IMR-90 (cell line): ENCODE measurements at regions not wholly inside any gene's neighbourhood (a gene's known extent, or its start where the extent isn't known, plus 50 kb on each side); places are given as distances from the start of the nearest gene placed in this dataset.

Experiments
- ATAC-seq: fragments of 200-7000 bp; cut with Tn5 transposase; 2 replicates; pipeline ENCODE4 v1.9.1; 2020; ENCODE audit warnings: low read depth, mild to moderate bottlenecking, moderate library complexity
- BruUV-seq: library from RNA; stranded (reverse); fragments of 400-500 nt; replicated peaks from 2 replicates; lab custom pipeline; 2021; lab: Mats Ljungman, UMichigan
- CTCF ChIA-PET: fragments of 300-600 bp; formaldehyde crosslinking; extraction: SDS; loops from one replicate; lab custom pipeline; 2021; ENCODE audit warnings: antibody characterized with exemption; lab: Yijun Ruan, JAX
- POLR2A ChIA-PET: fragments of 300-600 bp; sonication (Branson Sonifier 250); formaldehyde crosslinking; loops from one replicate; lab custom pipeline; 2022; ENCODE audit warnings: antibody characterized with exemption; ENCODE audit not compliant: unreplicated experiment; lab: Charles Lee
- DNase-seq: peaks from one replicate; pipeline ENCODE4 v3.0.0; 2013
- H2AFZ ChIP-seq: replicated peaks from 2 replicates; pipeline ENCODE3; 2013; ENCODE audit warnings: low read length, mild to moderate bottlenecking; ENCODE audit not compliant: poor library complexity
- H2AK5ac ChIP-seq: 2 replicates; pipeline ENCODE4 v1.6.1; 2013; ENCODE audit warnings: low read depth, low read length, inconsistent platforms
- H2AK9ac ChIP-seq: replicated peaks from 2 replicates; pipeline ENCODE3; 2013; ENCODE audit warnings: mild to moderate bottlenecking, low read depth, low read length, moderate library complexity; ENCODE audit not compliant: poor library complexity
- H2BK120ac ChIP-seq: 2 replicates; pipeline ENCODE4 v1.6.1; 2013; ENCODE audit warnings: low read depth, low read length, inconsistent platforms
- H2BK15ac ChIP-seq: 3 replicates; pipeline ENCODE4 v1.6.1; 2013; ENCODE audit warnings: low read depth, low read length, inconsistent platforms
- H2BK20ac ChIP-seq: 2 replicates; pipeline ENCODE4 v1.6.1; 2013; ENCODE audit warnings: low read depth, mild to moderate bottlenecking, inconsistent platforms, low read length, moderate library complexity
- H2BK5ac ChIP-seq: 2 replicates; pipeline ENCODE4 v1.6.1; 2013; ENCODE audit warnings: mild to moderate bottlenecking, low read depth, low read length, inconsistent platforms; ENCODE audit not compliant: poor library complexity, severe bottlenecking
- H3K14ac ChIP-seq: replicated peaks from 2 replicates; pipeline ENCODE4 v1.6.1; 2013; ENCODE audit warnings: low read depth, low read length, inconsistent platforms
- H3K18ac ChIP-seq: 2 replicates; pipeline ENCODE4 v1.6.1; 2013; ENCODE audit warnings: low read depth, low read length, control low read depth
- H3K23ac ChIP-seq: 2 replicates; pipeline ENCODE4 v1.6.1; 2013; ENCODE audit warnings: low read depth, low read length, inconsistent platforms
- H3K27ac ChIP-seq: 2 replicates; pipeline ENCODE4 v1.5.1; 2013; ENCODE audit warnings: mild to moderate bottlenecking, control low read depth, low read length; ENCODE audit not compliant: insufficient read depth
- H3K27me3 ChIP-seq: 2 replicates; pipeline ENCODE4 v1.6.1; 2013; ENCODE audit warnings: low read length; ENCODE audit not compliant: control insufficient read depth, insufficient read depth
- H3K36me3 ChIP-seq: 2 replicates; pipeline ENCODE4 v1.6.1; 2013; ENCODE audit warnings: low read length, mixed read lengths; ENCODE audit not compliant: control insufficient read depth, insufficient read depth
- H3K4ac ChIP-seq: 2 replicates; pipeline ENCODE4 v1.6.1; 2013; ENCODE audit warnings: low read depth, low read length, inconsistent platforms
- H3K4me1 ChIP-seq: 2 replicates; pipeline ENCODE4 v1.6.1; 2013; ENCODE audit warnings: low read length, mixed read lengths; ENCODE audit not compliant: control insufficient read depth, insufficient read depth
- H3K4me2 ChIP-seq: 2 replicates; pipeline ENCODE4 v1.6.1; 2013; ENCODE audit warnings: low read depth, mild to moderate bottlenecking, control low read depth, low read length, moderate library complexity
- H3K4me3 ChIP-seq: 2 replicates; pipeline ENCODE4 v1.5.1; 2013; ENCODE audit warnings: low read depth, mild to moderate bottlenecking, control low read depth, low read length, moderate library complexity; ENCODE audit not compliant: insufficient read depth
- H3K56ac ChIP-seq: 2 replicates; pipeline ENCODE4 v1.6.1; 2013; ENCODE audit warnings: low read length, inconsistent platforms; ENCODE audit not compliant: insufficient read depth; ENCODE audit errors: extremely low read depth
- H3K79me1 ChIP-seq, 2 experiments: 2 replicates each; pipeline ENCODE4 v1.6.1; 2013; ENCODE audit warnings: low read length in 2 of 2, inconsistent platforms in 1 of 2, low read depth in 1 of 2
- H3K9ac ChIP-seq: 2 replicates; pipeline ENCODE4 v1.6.1; 2013; ENCODE audit warnings: low read depth, low read length, control low read depth
- H3K9me1 ChIP-seq: 2 replicates; pipeline ENCODE4 v1.6.1; 2013; ENCODE audit warnings: low read length, inconsistent platforms; ENCODE audit not compliant: insufficient read depth
- H3K9me3 ChIP-seq: 2 replicates; pipeline ENCODE4 v1.6.1; 2013; ENCODE audit warnings: low read length; ENCODE audit not compliant: control insufficient read depth, insufficient read depth
- H4K20me1 ChIP-seq: 2 replicates; pipeline ENCODE4 v1.6.1; 2013; ENCODE audit warnings: low read length, inconsistent platforms; ENCODE audit not compliant: insufficient read depth
- H4K5ac ChIP-seq: 2 replicates; pipeline ENCODE4 v1.6.1; 2013; ENCODE audit warnings: mild to moderate bottlenecking, low read depth, low read length, control low read depth
- H4K8ac ChIP-seq, 2 experiments: 2 replicates each; pipeline ENCODE4 v1.6.1; 2013; ENCODE audit warnings: low read depth in 2 of 2, low read length in 2 of 2, control low read depth in 1 of 2, inconsistent platforms in 1 of 2
- H4K91ac ChIP-seq: 2 replicates; pipeline ENCODE4 v1.6.1; 2013; ENCODE audit warnings: low read depth, low read length, inconsistent platforms; ENCODE audit not compliant: insufficient read depth
- BHLHE40 ChIP-seq: fragments of 150-350 bp; IDR thresholded peaks from 2 replicates; pipeline ENCODE4 v1.6.1; 2016; ENCODE audit warnings: mild to moderate bottlenecking, low read depth, low read length
- CEBPB ChIP-seq: IDR thresholded peaks from 2 replicates; pipeline ENCODE4 v1.6.1; 2012; ENCODE audit warnings: low read depth, low read length, improper control_type of control experiment
- CTCF ChIP-seq: conservative IDR thresholded peaks from 2 replicates; pipeline ENCODE4 v1.5.1; 2012; ENCODE audit warnings: mild to moderate bottlenecking, low read depth, low read length, improper control_type of control experiment
- FOS ChIP-seq: fragments of 150-350 bp; IDR thresholded peaks from 2 replicates; pipeline ENCODE4 v1.6.1; 2016; ENCODE audit warnings: low read depth, low read length
- MAFK ChIP-seq: IDR thresholded peaks from 2 replicates; pipeline ENCODE4 v1.6.1; 2012; ENCODE audit warnings: low read depth, low read length, improper control_type of control experiment
- POLR2A ChIP-seq: IDR thresholded peaks from 2 replicates; pipeline ENCODE4 v1.6.1; 2012; ENCODE audit warnings: mild to moderate bottlenecking, low read depth, low read length
- RAD21 ChIP-seq: IDR thresholded peaks from 2 replicates; pipeline ENCODE4 v1.6.1; 2012; ENCODE audit warnings: low read length, improper control_type of control experiment
- RCOR1 ChIP-seq: IDR thresholded peaks from 2 replicates; pipeline ENCODE4 v1.6.1; 2012; ENCODE audit warnings: mild to moderate bottlenecking, low read length, improper control_type of control experiment; ENCODE audit not compliant: insufficient replicate concordance
- RFX5 ChIP-seq: IDR thresholded peaks from 2 replicates; pipeline ENCODE4 v1.8.0; 2012; ENCODE audit warnings: low read depth, mild to moderate bottlenecking, low read length, moderate library complexity
- USF2 ChIP-seq: fragments of 150-350 bp; IDR thresholded peaks from 2 replicates; pipeline ENCODE4 v1.6.1; 2017; ENCODE audit warnings: mild to moderate bottlenecking, antibody characterized with exemption, low read length, low read depth
- WGBS, 2 experiments: methylation state at CpG; one replicate each; pipeline versions ENCODE4 v1.1.5 to v1.1.7; 2013; ENCODE audit warnings: missing lambda C conversion rate in 2 of 2; ENCODE audit not compliant: insufficient read length in 1 of 2; ENCODE audit errors: extremely low coverage in 2 of 2; 5-methylcytosine and 5-hydroxymethylcytosine counted together
- dilution Hi-C: fragments of 300-500 bp; cut with HindIII; formaldehyde crosslinking; loops from one replicate; pipeline ENCODE4 v1.14.3; 2018; ENCODE audit warnings: low sequenced_read_pairs; ENCODE audit not compliant: unreplicated experiment
- in situ Hi-C: fragments of 300-500 bp; cut with MboI; formaldehyde crosslinking; loops from 3 replicates; pipeline ENCODE4 v1.14.3; 2019; ENCODE audit warnings: low sequenced_read_pairs, inconsistent platforms, mixed read lengths
- intact Hi-C: fragments of 100-400 bp; cut with micrococcal nuclease; formaldehyde crosslinking; loops from 2 replicates; pipeline ENCODE4 v1.10.0; 2022

GRCh38 chr18:51543658-51544155 lies 346.2 kb upstream of the MEX3C start:
- no peak for DNase-seq

More at GRCh38 chr18:51543658-51544155, 346.2 kb upstream of the MEX3C start:
- H3K9me1 ChIP-seq, result no peaks in the 10 kb centered on the region
- H3K27me3 ChIP-seq, result no peaks in the 10 kb centered on the region
- H2BK5ac ChIP-seq, result no peak overlapping the region
- H3K23ac ChIP-seq, result no peak overlapping the region
- no peak overlapping the region for H3K18ac ChIP-seq
- dilution Hi-C loops, result no loop called here
- no peak overlapping the region for H3K9ac ChIP-seq
- H4K8ac ChIP-seq, result no peak overlapping the region
- H3K56ac ChIP-seq, result no peak overlapping the region
- no peak overlapping the region for H4K91ac ChIP-seq
- H2BK120ac ChIP-seq, result no peak overlapping the region
- H2AFZ ChIP-seq, result no peak overlapping the region
- H3K36me3 ChIP-seq, result no peaks in the 10 kb centered on the region
- POLR2A ChIA-PET, result no interaction called here
- H4K20me1 ChIP-seq, result no peaks in the 10 kb centered on the region
- in situ Hi-C loops, result no loop called here
- peaks cover 8% of the 10 kb centered on the region for H3K9me3 ChIP-seq
- intact Hi-C loops, result no loop called here
- no peak overlapping the region for H2BK20ac ChIP-seq
- H3K4me3 ChIP-seq, result no peak overlapping the region
- CTCF ChIA-PET, result no interaction called here
- H3K4ac ChIP-seq, result no peak overlapping the region
- BruUV-seq, result no TSS peak
- no peak overlapping the region for H2AK5ac ChIP-seq
- WGBS, 2 experiments, result no CpG with 5 or more reads among the region's 1 CpG
- no peak for ATAC-seq
- no peak overlapping the region for H2BK15ac ChIP-seq
- H3K14ac ChIP-seq, result no peak overlapping the region
- H3K4me1 ChIP-seq, result no peaks in the 10 kb centered on the region
- no peak overlapping the region for H2AK9ac ChIP-seq
- H3K27ac ChIP-seq, result no peak overlapping the region
- no peak overlapping the region for H3K4me2 ChIP-seq
- TF ChIP-seq MAFK (no peak), CTCF (no peak), POLR2A (no peak), RAD21 (no peak), CEBPB (no peak), USF2 (no peak), RCOR1 (no peak), FOS (no peak), RFX5 (no peak), BHLHE40 (no peak)
- H4K5ac ChIP-seq, result no peak overlapping the region
- no peaks in the 10 kb centered on the region for H3K79me1 ChIP-seq
